A549 (cell line): ENCODE measurements at regions not wholly inside any gene's neighbourhood (a gene's known extent, or its start where the extent isn't known, plus 50 kb on each side); places are given as distances from the start of the nearest gene placed in this dataset.

Experiments used
- ATAC-seq, 2 experiments: fragments of 200-7000 bp in 1 of 2; fragments of >200 bp in 1 of 2; cut with Nextera tagmentation in 1 of 2; cut with Tn5 transposase in 1 of 2; 3 replicates each; pipeline versions ENCODE4 v1.8.0 to v1.9.1; 2018 to 2020; ENCODE audit warnings: mild to moderate bottlenecking in 1 of 2, moderate library complexity in 1 of 2
- CTCF ChIA-PET: fragments of 300-600 bp; sonication (Branson Sonifier 250); formaldehyde crosslinking; extraction: SDS; loops from one replicate; lab custom pipeline; 2021; ENCODE audit warnings: antibody characterized with exemption, inconsistent platforms; lab: Yijun Ruan, JAX
- POLR2A ChIA-PET: fragments of 350-600 bp; formaldehyde crosslinking; extraction: SDS; loops from one replicate; lab custom pipeline; 2021; ENCODE audit warnings: antibody characterized with exemption, inconsistent platforms; lab: Yijun Ruan, JAX
- DNase-seq, 2 experiments: peaks; one replicate each; pipeline versions ENCODE4 v3.0.0 to v3.0.0-alpha.2; 2011 to 2016; ENCODE audit warnings: low read depth in 1 of 2, low spot score in 1 of 2
- FAIRE-seq: peaks from 2 replicates; lab custom pipeline; 2011; peaks lifted over from hg19 to GRCh38; lab: Jason Lieb, UNC
- H3K27ac ChIP-seq, 2 experiments: fragments of >200 bp; sonication (Bioruptor Twin); formaldehyde crosslinking; 3 replicates each; pipeline ENCODE4 v1.5.1; 2016 to 2017
- H3K4me1 ChIP-seq: fragments of >200 bp; sonication (Bioruptor Twin); formaldehyde crosslinking; 3 replicates; pipeline ENCODE4 v1.6.1; 2016
- H3K4me2 ChIP-seq: fragments of >200 bp; sonication (Bioruptor Twin); formaldehyde crosslinking; 3 replicates; pipeline ENCODE4 v1.6.1; 2016
- H3K4me3 ChIP-seq: fragments of >200 bp; sonication (Bioruptor Twin); formaldehyde crosslinking; 3 replicates; pipeline ENCODE4 v1.5.1; 2016
- H3K9me3 ChIP-seq: fragments of >200 bp; sonication (Bioruptor Twin); formaldehyde crosslinking; 3 replicates; pipeline ENCODE4 v1.6.1; 2016
- CBX2 ChIP-seq: fragments of 200-600 bp; sonication (generic); IDR thresholded peaks from 2 replicates; pipeline ENCODE4 v1.6.1; 2016; ENCODE audit warnings: low read depth, mild to moderate bottlenecking, borderline replicate concordance
- CBX8 ChIP-seq: fragments of 200-600 bp; sonication (generic); IDR thresholded peaks from 2 replicates; pipeline ENCODE4 v1.6.1; 2016
- CEBPB ChIP-seq, 2 experiments: fragments of >200 bp in 1 of 2; sonication (Bioruptor Twin) in 1 of 2; formaldehyde crosslinking in 1 of 2; IDR thresholded peaks; 2 replicates each; pipeline ENCODE4 v1.6.1; 2012 to 2016
- CHD4 ChIP-seq: fragments of 200-600 bp; sonication (generic); IDR thresholded peaks from 2 replicates; pipeline ENCODE4 v1.6.1; 2016; ENCODE audit warnings: antibody characterized with exemption, mild to moderate bottlenecking, borderline replicate concordance
- EHMT2 ChIP-seq: fragments of 200-600 bp; sonication (generic); IDR thresholded peaks from 2 replicates; pipeline ENCODE4 v1.6.1; 2016; ENCODE audit warnings: antibody characterized with exemption, low read depth, mild to moderate bottlenecking, moderate library complexity
- EP300 ChIP-seq, 2 experiments: fragments of >200 bp; sonication (Bioruptor Twin); formaldehyde crosslinking; IDR thresholded peaks; 2 replicates in 1 of 2; 3 replicates in 1 of 2; pipeline ENCODE4 v1.6.1; 2016 to 2017
- FOSB ChIP-seq: fragments of 250-450 bp; sonication (Bioruptor Pico); IDR thresholded peaks from 2 replicates; pipeline ENCODE4 v1.5.0; 2020; ENCODE audit warnings: mild to moderate bottlenecking, moderate library complexity
- FOSL2 ChIP-seq, 2 experiments: fragments of 450-650 bp in 1 of 2; fragments of >200 bp in 1 of 2; sonication (Bioruptor Twin) in 1 of 2; formaldehyde crosslinking; IDR thresholded peaks; 2 replicates each; pipeline versions ENCODE4 v1.5.0 to v1.6.1; 2016 to 2020; ENCODE audit warnings: mild to moderate bottlenecking in 1 of 2, moderate library complexity in 1 of 2
- HEYL ChIP-seq: fragments of 250-450 bp; sonication (Bioruptor Pico); IDR thresholded peaks from 2 replicates; pipeline ENCODE4 v1.8.0; 2021; ENCODE audit warnings: mild to moderate bottlenecking, moderate library complexity
- HOXA7 ChIP-seq: fragments of 250-450 bp; sonication (Bioruptor Pico); IDR thresholded peaks from 2 replicates; pipeline ENCODE4 v1.5.0; 2020; ENCODE audit warnings: mild to moderate bottlenecking, moderate library complexity
- HOXB5 ChIP-seq: fragments of 250-450 bp; sonication (Bioruptor Pico); IDR thresholded peaks from 2 replicates; pipeline ENCODE4 v1.5.0; 2020; ENCODE audit warnings: mild to moderate bottlenecking, moderate library complexity
- KDM1A ChIP-seq: fragments of 200-600 bp; sonication (generic); IDR thresholded peaks from 2 replicates; pipeline ENCODE4 v1.6.1; 2016; ENCODE audit warnings: low read depth, mild to moderate bottlenecking
- KDM5A ChIP-seq: fragments of 200-600 bp; sonication (generic); IDR thresholded peaks from 2 replicates; pipeline ENCODE4 v1.6.1; 2016; ENCODE audit warnings: antibody characterized with exemption, mild to moderate bottlenecking
- MAFK ChIP-seq: fragments of 450-650 bp; IDR thresholded peaks from 2 replicates; pipeline ENCODE4 v1.6.1; 2014; ENCODE audit not compliant: partially characterized antibody
- NFE2L2 ChIP-seq: fragments of 150-350 bp; conservative IDR thresholded peaks from 2 replicates; pipeline ENCODE4 v1.6.1; 2014; ENCODE audit warnings: low read length
- PHF8 ChIP-seq: fragments of 200-600 bp; sonication (generic); IDR thresholded peaks from 2 replicates; pipeline ENCODE4 v1.6.1; 2016; ENCODE audit warnings: low read depth, mild to moderate bottlenecking, antibody characterized with exemption, moderate library complexity, borderline replicate concordance
- POLR2A ChIP-seq: IDR thresholded peaks from 2 replicates; pipeline ENCODE4 v1.6.1; 2012; ENCODE audit warnings: mild to moderate bottlenecking, low read length
- RAD21 ChIP-seq, 2 experiments: fragments of >200 bp in 1 of 2; sonication (Bioruptor Twin) in 1 of 2; formaldehyde crosslinking in 1 of 2; IDR thresholded peaks in 1 of 2; conservative IDR thresholded peaks in 1 of 2; 2 replicates in 1 of 2; 3 replicates in 1 of 2; pipeline ENCODE4 v1.6.1; 2012 to 2018; ENCODE audit warnings: inconsistent platforms in 1 of 2
- RFX5 ChIP-seq: fragments of 450-650 bp; IDR thresholded peaks from 2 replicates; pipeline ENCODE4 v1.7.1; 2014; ENCODE audit warnings: antibody characterized with exemption, mild to moderate bottlenecking, moderate library complexity
- RNF2 ChIP-seq: fragments of 200-600 bp; sonication (generic); IDR thresholded peaks from 2 replicates; pipeline ENCODE4 v1.6.1; 2016; ENCODE audit warnings: low read depth, mild to moderate bottlenecking, antibody characterized with exemption, moderate library complexity, borderline replicate concordance
- SREBF2 ChIP-seq: fragments of 450-650 bp; IDR thresholded peaks from 2 replicates; pipeline ENCODE4 v1.6.1; 2014; ENCODE audit warnings: mild to moderate bottlenecking, moderate library complexity
- TFCP2L1 ChIP-seq: fragments of 250-450 bp; sonication (Bioruptor Pico); IDR thresholded peaks from 2 replicates; pipeline ENCODE4 v1.5.0; 2021; ENCODE audit warnings: mild to moderate bottlenecking
- TP53 ChIP-seq: fragments of 250-450 bp; sonication (Bioruptor Pico); IDR thresholded peaks from 2 replicates; pipeline ENCODE4 v1.5.0; 2021; ENCODE audit warnings: mild to moderate bottlenecking, moderate library complexity
- ZNF302 ChIP-seq: fragments of 250-450 bp; sonication (Bioruptor Pico); IDR thresholded peaks from 2 replicates; pipeline ENCODE4 v1.9.0; 2021; ENCODE audit warnings: inconsistent platforms, mild to moderate bottlenecking, moderate library complexity
- ZSCAN20 ChIP-seq: fragments of 250-450 bp; sonication (Bioruptor Pico); IDR thresholded peaks from 2 replicates; pipeline ENCODE4 v1.8.0; 2022; ENCODE audit warnings: mild to moderate bottlenecking, moderate library complexity
- whole genome bisulfite sequencing: methylation state at CpG from one replicate; pipeline ENCODE4 v1.1.6; 2017; ENCODE audit errors: missing lambda C conversion rate; 5-methylcytosine and 5-hydroxymethylcytosine counted together
- TF ChIP-seq, protein P1 (sequence below): IDR thresholded peaks from 2 replicates; pipeline ENCODE4 v1.6.1; 2012

- no peak overlapping the region for H3K4me3 ChIP-seq
- ATAC-seq: no peak
- ChIA-PET POLR2A (no interaction called here), CTCF (no interaction called here)
- 43% methylated on average over 5 of the region's 5 CpGs for WGBS
- no peak for DNase-seq
- no peaks in the 10 kb centered on the region for H3K9me3 ChIP-seq
- no peak overlapping the region for H3K27ac ChIP-seq
- TF ChIP-seq ZSCAN20: no peak
- no peak for TF ChIP-seq CEBPB (IDR thresholded peaks at IDR 0.05)
- TF ChIP-seq KDM5A: no peak
- no peak for FAIRE-seq
- peaks cover 4% of the 10 kb centered on the region; the same call in 1 of the 3 replicates for H3K4me1 ChIP-seq
- no peak overlapping the region for H3K4me2 ChIP-seq
These were observed 789.4 kb downstream of the EPHA4 start for GRCh38 chr2:220782609-220783113.

DNA sequence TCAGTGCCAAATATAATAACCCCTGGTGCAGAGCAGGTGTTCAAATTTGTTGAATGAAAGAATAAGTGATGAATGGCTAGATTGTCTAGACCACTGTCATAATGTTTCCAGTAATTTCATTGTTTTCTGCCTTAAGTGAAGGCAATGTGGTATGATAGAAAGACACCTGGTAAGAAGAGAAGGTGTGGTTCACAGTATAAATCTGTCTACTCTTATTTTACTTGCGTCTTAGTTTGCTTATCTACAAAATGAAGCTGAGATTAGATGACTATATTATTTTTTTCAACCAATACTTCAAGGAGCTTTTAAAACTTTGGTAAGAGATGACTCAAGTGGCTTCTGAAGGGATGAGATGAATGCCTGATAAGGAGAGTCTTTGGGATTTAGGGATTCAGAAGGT lies 788.4 kb downstream of the EPHA4 start:
- H3K4me2 ChIP-seq: no peak overlapping the region
- TF ChIP-seq RAD21 (conservative IDR thresholded peaks at IDR 0.05 in 1 of 2, IDR thresholded peaks at IDR 0.05 in 1 of 2) (no peak), FOSB (no peak), CHD4 (no peak), CBX8 (no peak), EHMT2 (no peak), MAFK (no peak), KDM5A (no peak), HOXA7 (CRISPR knock-in tag) (no peak), SREBF2 (no peak), NFE2L2 (no peak)
- no peak for ATAC-seq
- no peak overlapping the region for H3K27ac ChIP-seq
- H3K4me3 ChIP-seq: no peak overlapping the region
- H3K9me3 ChIP-seq: no peaks in the 10 kb centered on the region
- ChIA-PET CTCF (no interaction called here), POLR2A (no interaction called here)
- no peak for FAIRE-seq
- peaks cover 4% of the 10 kb centered on the region; the same call in 1 of the 3 replicates for H3K4me1 ChIP-seq
- no peak for DNase-seq
- WGBS: 40% methylated on average over 1 of the region's 1 CpG

DNA sequence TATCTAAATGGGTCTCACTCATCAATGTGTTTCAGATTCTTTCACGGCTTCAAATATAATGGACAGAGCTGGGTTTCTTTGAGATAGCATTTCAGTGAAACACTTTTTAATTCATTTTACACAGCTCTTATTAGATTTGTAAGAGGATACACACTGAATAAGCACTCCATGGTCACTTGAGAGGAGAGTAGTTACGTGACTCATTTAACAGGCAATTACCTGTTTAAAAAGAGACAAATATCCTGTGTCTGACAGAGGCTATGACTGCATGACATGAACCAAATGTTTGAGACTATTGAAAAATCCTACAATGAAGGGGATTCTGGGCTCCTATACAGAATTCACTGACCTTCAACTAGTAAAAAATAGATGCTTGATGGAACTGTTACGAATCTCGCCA lies 786.9 kb downstream of the EPHA4 start:
- Histone ChIP-seq H3K4me3 (no peak overlapping the region), H3K9me3 (no peaks in the 10 kb centered on the region), H3K4me2 (no peak overlapping the region), H3K27ac (no peak overlapping the region), H3K4me1 (peaks cover 8% of the 10 kb centered on the region; the same call in 1 of the 3 replicates)
- CTCF ChIA-PET: interaction anchor here (0.6 kb wide), 1 partner anchor 149 kb away, joined by 3 read pairs; no protein-coding TSS in a partner anchor
- 50% methylated on average over 4 of the region's 4 CpGs for WGBS
- no peak for TF ChIP-seq HOXA7 (CRISPR knock-in tag)
- TF ChIP-seq EP300 (IDR thresholded peaks at IDR 0.05): no peak
- TF ChIP-seq EHMT2: no peak
- TF ChIP-seq POLR2A: no peak
- TF ChIP-seq TP53 (CRISPR knock-in tag): no peak
- no peak for TF ChIP-seq ZNF302 (CRISPR knock-in tag)
- no peak for DNase-seq
- ATAC-seq: no peak
- FAIRE-seq: no peak
- POLR2A ChIA-PET: no interaction called here

- FAIRE-seq (no peak), ATAC-seq (no peak), DNase-seq (no peak)
- Histone ChIP-seq H3K4me3 (no peak overlapping the region), H3K4me2 (no peak overlapping the region), H3K27ac (no peak overlapping the region), H3K4me1 (0 out of 3 replicates have a peak, but pooled peaks cover 5% of the 10 kb centered on the region), H3K9me3 (no peaks in the 10 kb centered on the region)
- 54% methylated on average over 5 of the region's 5 CpGs for WGBS
- no peak for TF ChIP-seq HEYL (CRISPR knock-in tag)
- no peak for TF ChIP-seq FOSL2 (IDR thresholded peaks at IDR 0.05)
- TF ChIP-seq FOSL2 (CRISPR knock-in tag; IDR thresholded peaks at IDR 0.05): no peak
- TF ChIP-seq ZSCAN20: no peak
- TF ChIP-seq HOXA7 (CRISPR knock-in tag): no peak
- POLR2A ChIA-PET: no interaction called here
- CTCF ChIA-PET: no interaction called here
These were observed 785.9 kb downstream of the EPHA4 start for GRCh38 chr2:220786216-220786615.

DNA sequence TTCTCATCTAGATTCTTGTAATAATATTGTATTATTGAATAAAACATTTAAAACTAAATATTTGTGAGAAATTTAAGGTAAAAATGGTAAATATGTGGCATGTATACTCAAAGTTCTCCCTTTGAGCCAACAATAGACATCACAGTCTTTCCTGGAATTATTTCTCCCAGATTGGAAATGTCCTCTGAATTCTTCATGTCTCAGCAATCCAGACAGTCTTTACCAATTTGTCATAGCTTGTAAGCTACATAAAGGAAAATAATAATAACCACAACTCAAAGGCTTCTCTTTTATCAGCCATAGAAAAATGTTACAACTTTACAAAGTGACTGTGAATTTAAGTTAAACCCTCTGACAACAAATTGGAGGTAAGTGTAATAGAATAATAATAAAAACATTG lies 784.9 kb downstream of the EPHA4 start:
- FAIRE-seq (no peak), ATAC-seq (no peak), DNase-seq (no peak)
- H3K4me2 ChIP-seq: no peak overlapping the region
- H3K9me3 ChIP-seq: no peaks in the 10 kb centered on the region
- ChIA-PET CTCF (no interaction called here), POLR2A (no interaction called here)
- H3K4me1 ChIP-seq: 0 out of 3 replicates have a peak, but pooled peaks cover 5% of the 10 kb centered on the region
- no peak overlapping the region for H3K27ac ChIP-seq
- H3K4me3 ChIP-seq: no peak overlapping the region
- TF ChIP-seq FOSL2 (IDR thresholded peaks at IDR 0.05) (no peak), FOSL2 (CRISPR knock-in tag; IDR thresholded peaks at IDR 0.05) (no peak), PHF8 (no peak), RFX5 (no peak), ZSCAN20 (no peak), HOXB5 (CRISPR knock-in tag) (no peak), TFCP2L1 (CRISPR knock-in tag) (no peak), RNF2 (no peak), KDM1A (no peak), CBX2 (no peak)
- TF ChIP-seq, protein P1, sequence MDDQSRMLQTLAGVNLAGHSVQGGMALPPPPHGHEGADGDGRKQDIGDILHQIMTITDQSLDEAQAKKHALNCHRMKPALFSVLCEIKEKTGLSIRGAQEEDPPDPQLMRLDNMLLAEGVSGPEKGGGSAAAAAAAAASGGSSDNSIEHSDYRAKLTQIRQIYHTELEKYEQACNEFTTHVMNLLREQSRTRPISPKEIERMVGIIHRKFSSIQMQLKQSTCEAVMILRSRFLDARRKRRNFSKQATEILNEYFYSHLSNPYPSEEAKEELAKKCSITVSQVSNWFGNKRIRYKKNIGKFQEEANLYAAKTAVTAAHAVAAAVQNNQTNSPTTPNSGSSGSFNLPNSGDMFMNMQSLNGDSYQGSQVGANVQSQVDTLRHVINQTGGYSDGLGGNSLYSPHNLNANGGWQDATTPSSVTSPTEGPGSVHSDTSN: no peak
